ENCODE measurements at regions not wholly inside any gene's neighbourhood (a gene's known extent, or its start where the extent isn't known, plus 50 kb on each side); places are given as distances from the start of the nearest gene placed in this dataset.
"Not testable (repeated sequence)": the region's sequence is repeated elsewhere in the genome, so short reads cannot be mapped to it uniquely, and the experiment has no call there.

DNA sequence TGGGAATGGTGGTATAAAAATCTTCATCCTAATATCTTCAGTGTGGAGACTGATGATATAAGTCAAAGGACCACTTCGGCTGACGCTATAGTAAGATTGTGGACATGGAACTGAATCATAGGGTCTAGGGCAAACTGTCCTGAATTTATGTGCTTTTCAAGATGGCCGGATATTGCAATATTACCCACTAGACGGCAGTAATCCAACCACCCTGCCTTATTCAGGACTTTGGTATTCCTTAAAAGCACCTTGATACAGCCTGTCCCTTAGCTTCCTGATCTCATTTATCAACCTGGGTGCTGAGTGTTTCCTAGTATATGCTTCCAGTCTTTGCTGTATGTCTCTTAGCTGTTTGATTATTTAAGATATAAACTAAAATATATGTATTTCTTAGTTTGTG lies 71.2 kb upstream of the COX7C start:
- in situ Hi-C loops (cut with HindIII; ENCODE audit: low sequenced_read_pairs): no loop called here
- no peak for DNase-seq (ENCODE audit: low read depth, low spot score)
- H3K4me3 ChIP-seq (ENCODE audit: low read depth, low read length): no peak overlapping the region
- TF ChIP-seq, protein P1, sequence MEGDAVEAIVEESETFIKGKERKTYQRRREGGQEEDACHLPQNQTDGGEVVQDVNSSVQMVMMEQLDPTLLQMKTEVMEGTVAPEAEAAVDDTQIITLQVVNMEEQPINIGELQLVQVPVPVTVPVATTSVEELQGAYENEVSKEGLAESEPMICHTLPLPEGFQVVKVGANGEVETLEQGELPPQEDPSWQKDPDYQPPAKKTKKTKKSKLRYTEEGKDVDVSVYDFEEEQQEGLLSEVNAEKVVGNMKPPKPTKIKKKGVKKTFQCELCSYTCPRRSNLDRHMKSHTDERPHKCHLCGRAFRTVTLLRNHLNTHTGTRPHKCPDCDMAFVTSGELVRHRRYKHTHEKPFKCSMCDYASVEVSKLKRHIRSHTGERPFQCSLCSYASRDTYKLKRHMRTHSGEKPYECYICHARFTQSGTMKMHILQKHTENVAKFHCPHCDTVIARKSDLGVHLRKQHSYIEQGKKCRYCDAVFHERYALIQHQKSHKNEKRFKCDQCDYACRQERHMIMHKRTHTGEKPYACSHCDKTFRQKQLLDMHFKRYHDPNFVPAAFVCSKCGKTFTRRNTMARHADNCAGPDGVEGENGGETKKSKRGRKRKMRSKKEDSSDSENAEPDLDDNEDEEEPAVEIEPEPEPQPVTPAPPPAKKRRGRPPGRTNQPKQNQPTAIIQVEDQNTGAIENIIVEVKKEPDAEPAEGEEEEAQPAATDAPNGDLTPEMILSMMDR (IDR thresholded peaks at IDR 0.05; ENCODE audit: low read depth, low read length): no peak

DNA sequence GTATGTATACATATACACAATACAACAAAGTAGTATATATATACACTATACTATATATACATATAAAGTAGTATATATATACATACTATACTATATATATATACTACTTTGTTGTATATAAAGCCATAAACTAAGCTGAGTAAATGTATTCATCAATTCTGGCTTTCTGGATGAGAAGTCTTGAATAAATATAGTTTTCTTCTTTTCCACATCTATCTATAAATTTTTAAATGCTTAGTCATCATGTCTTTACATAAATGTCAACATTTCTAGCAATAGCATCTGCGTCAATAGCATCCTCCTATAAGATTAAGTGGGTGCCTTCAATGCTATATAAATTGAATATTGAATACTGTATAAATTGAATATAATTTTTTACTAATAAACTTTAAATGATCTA lies 63.1 kb upstream of the COX7C start:
- DNase-seq (ENCODE audit: low read depth, low spot score): no peak
- in situ Hi-C loops (cut with HindIII; ENCODE audit: low sequenced_read_pairs): no loop called here
- TF ChIP-seq, protein P1 (IDR thresholded peaks at IDR 0.05; ENCODE audit: low read depth, low read length): no peak
- no peak overlapping the region for H3K4me3 ChIP-seq (ENCODE audit: low read depth, low read length)

DNA sequence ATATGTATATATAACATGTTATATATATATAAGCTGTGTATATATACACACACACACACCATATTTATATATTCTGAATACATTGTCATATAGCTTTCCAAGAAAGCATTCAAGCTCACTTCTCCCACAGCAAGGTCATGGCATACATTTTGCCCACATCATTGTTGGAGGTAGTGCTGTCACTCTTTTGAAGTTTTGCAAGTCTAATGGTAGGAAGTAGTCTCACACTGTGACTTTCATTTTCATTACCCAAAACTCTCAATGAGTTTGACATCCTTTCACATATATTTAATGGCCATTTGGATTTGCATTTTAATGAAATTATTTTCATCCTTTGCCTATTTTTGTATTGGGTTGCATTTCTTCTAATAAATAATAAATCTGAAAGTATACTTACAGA lies 59.8 kb upstream of the COX7C start:
- TF ChIP-seq, protein P1 (IDR thresholded peaks at IDR 0.05; ENCODE audit: low read depth, low read length): no peak
- in situ Hi-C loops (cut with HindIII; ENCODE audit: low sequenced_read_pairs): no loop called here
- H3K4me3 ChIP-seq (ENCODE audit: low read depth, low read length): no peak overlapping the region
- DNase-seq (ENCODE audit: low read depth, low spot score): no peak

DNA sequence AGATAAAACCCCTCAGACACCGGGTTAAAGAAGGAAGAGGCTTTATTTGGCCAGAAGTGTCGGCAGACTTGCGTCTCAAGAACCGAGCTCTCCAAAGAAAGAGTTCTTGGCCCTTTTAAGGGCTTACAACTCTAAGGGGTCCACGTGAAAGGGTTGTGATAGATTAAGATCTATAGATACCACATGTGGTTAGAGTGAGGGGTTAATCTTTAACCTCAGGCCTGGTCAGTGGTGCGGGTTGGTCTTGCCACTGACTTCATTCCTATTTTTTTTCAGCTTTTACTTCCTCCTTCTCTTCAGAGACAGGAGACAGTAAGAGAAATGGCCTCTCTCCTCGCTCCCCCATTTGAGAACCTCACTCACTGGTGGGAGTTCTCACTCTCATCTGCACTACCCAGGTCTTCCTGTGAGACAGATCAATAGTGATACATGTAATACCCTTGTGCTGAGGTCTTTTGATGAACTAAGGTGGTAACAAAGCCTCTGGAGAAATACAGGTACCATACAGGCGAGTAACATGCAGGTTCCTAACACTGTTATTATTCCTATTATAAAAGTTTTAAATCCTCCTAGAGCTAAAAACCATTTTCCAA lies 52.4 kb upstream of the COX7C start:
- in situ Hi-C loops (cut with HindIII; ENCODE audit: low sequenced_read_pairs): no loop called here
- DNase-seq (ENCODE audit: low read depth, low spot score): no peak
- no peak overlapping the region for H3K4me3 ChIP-seq (ENCODE audit: low read depth, low read length)
- TF ChIP-seq, protein P1 (IDR thresholded peaks at IDR 0.05; ENCODE audit: low read depth, low read length): no peak

DNA sequence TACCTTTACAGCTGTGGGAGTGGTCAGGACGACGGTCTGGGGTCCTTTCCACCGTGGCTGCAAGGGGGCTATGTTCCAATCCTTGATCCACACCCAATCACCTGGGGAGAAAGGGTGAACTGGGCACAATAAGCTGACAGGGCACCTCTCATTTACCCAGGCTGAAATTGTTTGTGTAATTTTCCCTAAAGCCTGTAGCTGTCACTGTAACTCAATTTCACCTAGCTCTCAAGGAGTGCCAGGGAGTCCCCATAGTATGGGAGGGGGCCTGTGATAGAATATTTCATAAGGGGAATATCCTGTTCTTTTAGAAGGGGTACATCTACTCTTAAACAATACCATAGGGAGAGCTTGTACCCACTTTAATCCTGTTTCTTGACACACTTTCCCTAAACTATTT lies 51.7 kb upstream of the COX7C start:
- H3K4me3 ChIP-seq (ENCODE audit: low read depth, low read length); DNase-seq (ENCODE audit: low read depth, low spot score); in situ Hi-C loops (cut with HindIII; ENCODE audit: low sequenced_read_pairs): not testable (repeated sequence)

All from astrocyte of the spinal cord (primary cell).